Stimulated activated CD4-positive, alpha-beta T cell treated with anti-CD3 and anti-CD28 coated beads, Interleukin-12 subunit alpha, Interleukin-12 subunit beta, amount 100 ng/mL, for 4 hours (primary cell): ENCODE measurements at regions not wholly inside any gene's neighbourhood (a gene's known extent, or its start where the extent isn't known, plus 50 kb on each side); places are given as distances from the start of the nearest gene placed in this dataset.
A peak's percentile ranks its signal among the peaks of the same experiment; 100 is the strongest.
"Not testable (repeated sequence)": the region's sequence is repeated elsewhere in the genome, so short reads cannot be mapped to it uniquely, and the experiment has no call there.

Source experiments
- DNase-seq: peaks from one replicate; pipeline ENCODE4 v3.0.0-alpha.2; 2020

- no peak for DNase-seq
These were observed 157.0 kb downstream of the SHANK2 start for GRCh38 chr11:71095294-71095850.

GRCh38 chr11:71094296-71095077 is 157.9 kb downstream of the SHANK2 start:
- no peak for DNase-seq

GRCh38 chr11:71093783-71094182 is 158.6 kb downstream of the SHANK2 start:
- no peak for DNase-seq

GRCh38 chr11:71091506-71092265 is 160.7 kb downstream of the SHANK2 start:
- DNase-seq = no peak

GRCh38 chr11:71089571-71089970 is 162.8 kb downstream of the SHANK2 start:
- DNase-seq = no peak

- DNase-seq = not testable (repeated sequence)
These were observed 163.8 kb downstream of the SHANK2 start for GRCh38 chr11:71088314-71089215.

GRCh38 chr11:71086687-71087258 is 165.6 kb downstream of the SHANK2 start:
- no peak for DNase-seq

- DNase-seq = no peak
These were observed 167.9 kb downstream of the SHANK2 start for GRCh38 chr11:71084306-71085012.

GRCh38 chr11:71083105-71083504 is 169.3 kb downstream of the SHANK2 start:
- no peak for DNase-seq

- DNase-seq = no peak
These were observed 169.9 kb downstream of the SHANK2 start for GRCh38 chr11:71082454-71082853.

- no peak for DNase-seq
These were observed 170.6 kb downstream of the SHANK2 start for GRCh38 chr11:71081704-71082230.

- DNase-seq = peak; percentile 8
These were observed 171.9 kb downstream of the SHANK2 start for GRCh38 chr11:71080239-71081097.

- DNase-seq = no peak
These were observed 172.6 kb downstream of the SHANK2 start for GRCh38 chr11:71079795-71080194.

GRCh38 chr11:71078482-71078881 is 173.9 kb downstream of the SHANK2 start:
- no peak for DNase-seq

- DNase-seq = no peak
These were observed 175.7 kb downstream of the SHANK2 start for GRCh38 chr11:71076525-71077304.

GRCh38 chr11:71075871-71076420 is 176.4 kb downstream of the SHANK2 start:
- DNase-seq = no peak

GRCh38 chr11:71075116-71075720 is 177.2 kb downstream of the SHANK2 start:
- no peak for DNase-seq

GRCh38 chr11:71071736-71072509 is 180.5 kb downstream of the SHANK2 start:
- no peak for DNase-seq
